WTC11 (cell line): ENCODE measurements at regions not wholly inside any gene's neighbourhood (a gene's known extent, or its start where the extent isn't known, plus 50 kb on each side); places are given as distances from the start of the nearest gene placed in this dataset.

ENCODE experiments used
- ATAC-seq: fragments of 200-7000 bp; cut with Tn5 transposase; 2 replicates; pipeline ENCODE4 v1.10.0; 2021; ENCODE audit warnings: mild to moderate bottlenecking, moderate library complexity
- CTCF ChIA-PET: fragments of 300-600 bp; sonication (Branson Sonifier 250); formaldehyde crosslinking; loops from one replicate; lab custom pipeline; 2021; ENCODE audit warnings: antibody characterized with exemption; lab: Charles Lee
- POLR2A ChIA-PET: fragments of 350-600 bp; sonication (Branson Sonifier 250); formaldehyde crosslinking; loops from one replicate; lab custom pipeline; 2021; ENCODE audit warnings: antibody characterized with exemption; lab: Charles Lee
- DNase-seq: peaks from one replicate; pipeline ENCODE4 v3.0.0; 2021; ENCODE audit warnings: low spot score
- H3K27ac Mint-ChIP-seq: 2 replicates; pipeline ENCODE4 v1.8.0; 2021; ENCODE audit warnings: mixed read lengths
- H3K27me3 Mint-ChIP-seq: 2 replicates; pipeline ENCODE4 v1.8.0; 2021; ENCODE audit warnings: low read depth, mild to moderate bottlenecking, moderate library complexity, mixed read lengths
- H3K36me3 Mint-ChIP-seq: 2 replicates; pipeline ENCODE4 v1.8.0; 2021; ENCODE audit warnings: mixed read lengths
- H3K4me1 Mint-ChIP-seq: 2 replicates; pipeline ENCODE4 v1.8.0; 2022; ENCODE audit warnings: mixed read lengths
- H3K4me3 Mint-ChIP-seq: 2 replicates; pipeline ENCODE4 v1.8.0; 2021; ENCODE audit warnings: mild to moderate bottlenecking, moderate library complexity, mixed read lengths
- H3K9me3 Mint-ChIP-seq: 2 replicates; pipeline ENCODE4 v1.8.0; 2021; ENCODE audit warnings: mixed read lengths
- CBFB ChIP-seq: sonication (generic); formaldehyde crosslinking; IDR thresholded peaks from 2 replicates; pipeline ENCODE4 v1.8.1; 2022; ENCODE audit warnings: mild to moderate bottlenecking, low read depth, missing genetic modification reagents
- CREB1 ChIP-seq: sonication (generic); formaldehyde crosslinking; IDR thresholded peaks from 2 replicates; pipeline ENCODE4 v1.8.0; 2023; ENCODE audit warnings: mild to moderate bottlenecking, missing genetic modification reagents
- CREM ChIP-seq: sonication (generic); formaldehyde crosslinking; IDR thresholded peaks from 2 replicates; pipeline ENCODE4 v1.8.1; 2022; ENCODE audit warnings: mild to moderate bottlenecking, missing genetic modification reagents, moderate library complexity
- HMGA2 ChIP-seq: fragments of 250-450 bp; sonication (Bioruptor Pico); IDR thresholded peaks from 2 replicates; pipeline ENCODE4 v1.4.0; 2021; ENCODE audit warnings: mild to moderate bottlenecking, moderate library complexity
- JUN ChIP-seq: sonication (generic); formaldehyde crosslinking; IDR thresholded peaks from 2 replicates; pipeline ENCODE4 v1.8.0; 2023; ENCODE audit warnings: mild to moderate bottlenecking, missing genetic modification reagents
- NFYB ChIP-seq: sonication (generic); formaldehyde crosslinking; conservative IDR thresholded peaks from 2 replicates; pipeline ENCODE4 v1.8.0; 2022; ENCODE audit warnings: low read depth, missing genetic modification reagents
- NR1H2 ChIP-seq: sonication (generic); formaldehyde crosslinking; IDR thresholded peaks from 2 replicates; pipeline ENCODE4 v1.9.0; 2021; ENCODE audit warnings: mild to moderate bottlenecking, moderate library complexity, missing genetic modification reagents
- OVOL2 ChIP-seq: fragments of 250-450 bp; sonication (Bioruptor Pico); IDR thresholded peaks from 2 replicates; pipeline ENCODE4 v1.9.0; 2021; ENCODE audit warnings: mild to moderate bottlenecking, borderline replicate concordance
- PRRX2 ChIP-seq: fragments of 250-450 bp; sonication (Bioruptor Pico); IDR thresholded peaks from 2 replicates; pipeline ENCODE4 v1.8.0; 2021; ENCODE audit warnings: mild to moderate bottlenecking
- TP53 ChIP-seq: sonication (generic); formaldehyde crosslinking; IDR thresholded peaks from 2 replicates; pipeline ENCODE4 v1.8.1; 2023; ENCODE audit warnings: mild to moderate bottlenecking, missing genetic modification reagents
- ZBTB21 ChIP-seq: sonication (generic); formaldehyde crosslinking; IDR thresholded peaks from 2 replicates; pipeline ENCODE4 v1.8.1; 2023; ENCODE audit warnings: mild to moderate bottlenecking, missing genetic modification reagents, borderline replicate concordance
- ZNF138 ChIP-seq: sonication (generic); formaldehyde crosslinking; conservative IDR thresholded peaks from 2 replicates; pipeline ENCODE4 v1.8.1; 2022; ENCODE audit warnings: mild to moderate bottlenecking, moderate library complexity, missing genetic modification reagents
- ZNF219 ChIP-seq: sonication (generic); formaldehyde crosslinking; IDR thresholded peaks from 2 replicates; pipeline ENCODE4 v1.8.0; 2023; ENCODE audit warnings: missing genetic modification reagents, mild to moderate bottlenecking, borderline replicate concordance
- ZNF263 ChIP-seq: sonication (generic); formaldehyde crosslinking; IDR thresholded peaks from 2 replicates; pipeline ENCODE4 v1.8.1; 2022; ENCODE audit warnings: low read depth, mild to moderate bottlenecking, moderate library complexity, missing genetic modification reagents
- TF ChIP-seq, protein P1 (sequence below): fragments of 250-450 bp; sonication (Bioruptor Pico); IDR thresholded peaks from 2 replicates; pipeline ENCODE4 v2.1.2; 2022; ENCODE audit warnings: mild to moderate bottlenecking, moderate library complexity
- TF ChIP-seq, protein P2 (sequence below): sonication (generic); formaldehyde crosslinking; IDR thresholded peaks from 2 replicates; pipeline ENCODE4 v1.8.1; 2022; ENCODE audit warnings: low read depth, mild to moderate bottlenecking, moderate library complexity, missing genetic modification reagents, borderline replicate concordance
- TF ChIP-seq, protein P3 (sequence below): sonication (generic); formaldehyde crosslinking; IDR thresholded peaks from 2 replicates; pipeline ENCODE4 v1.8.0; 2022; ENCODE audit warnings: missing genetic modification reagents
- TF ChIP-seq, protein P4 (sequence below): sonication (generic); formaldehyde crosslinking; IDR thresholded peaks from 2 replicates; pipeline ENCODE4 v1.8.0; 2022; ENCODE audit warnings: mild to moderate bottlenecking, missing genetic modification reagents
- TF ChIP-seq, protein P5 (sequence below): fragments of 250-450 bp; sonication (Bioruptor Pico); IDR thresholded peaks from 2 replicates; pipeline ENCODE4 v1.9.0; 2021; ENCODE audit warnings: mild to moderate bottlenecking
- TF ChIP-seq, protein P6 (sequence below): sonication (generic); formaldehyde crosslinking; IDR thresholded peaks from 2 replicates; pipeline ENCODE4 v1.8.1; 2023; ENCODE audit warnings: mild to moderate bottlenecking, missing genetic modification reagents, borderline replicate concordance
- TF ChIP-seq, protein P7 (sequence below): sonication (generic); formaldehyde crosslinking; IDR thresholded peaks from 2 replicates; pipeline ENCODE4 v1.8.0; 2023; ENCODE audit warnings: missing genetic modification reagents

DNA sequence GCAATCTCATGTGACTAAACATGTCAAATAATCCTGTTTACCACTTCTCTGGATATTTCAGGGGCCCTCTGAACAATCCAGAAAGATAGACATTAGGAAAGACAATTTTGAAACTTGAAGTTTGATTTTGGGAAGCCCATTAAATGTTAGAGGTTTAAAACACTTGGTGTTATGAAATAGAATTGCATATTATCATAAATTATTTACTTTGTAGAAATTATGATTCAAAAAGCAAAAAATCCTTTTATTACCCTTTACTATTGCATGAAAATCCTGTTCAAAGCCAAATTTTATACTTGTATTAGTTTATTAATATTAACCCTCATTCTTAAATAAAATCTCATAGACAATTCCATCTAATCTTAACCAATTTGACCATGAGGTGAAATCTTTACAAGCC lies 1091.5 kb upstream of the ALCAM start (continued):
- TF ChIP-seq, protein P1, sequence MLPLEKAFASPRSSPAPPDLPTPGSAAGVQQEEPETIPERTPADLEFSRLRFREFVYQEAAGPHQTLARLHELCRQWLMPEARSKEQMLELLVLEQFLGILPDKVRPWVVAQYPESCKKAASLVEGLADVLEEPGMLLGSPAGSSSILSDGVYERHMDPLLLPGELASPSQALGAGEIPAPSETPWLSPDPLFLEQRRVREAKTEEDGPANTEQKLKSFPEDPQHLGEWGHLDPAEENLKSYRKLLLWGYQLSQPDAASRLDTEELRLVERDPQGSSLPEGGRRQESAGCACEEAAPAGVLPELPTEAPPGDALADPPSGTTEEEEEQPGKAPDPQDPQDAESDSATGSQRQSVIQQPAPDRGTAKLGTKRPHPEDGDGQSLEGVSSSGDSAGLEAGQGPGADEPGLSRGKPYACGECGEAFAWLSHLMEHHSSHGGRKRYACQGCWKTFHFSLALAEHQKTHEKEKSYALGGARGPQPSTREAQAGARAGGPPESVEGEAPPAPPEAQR (CRISPR knock-in tag): no peak
- TF ChIP-seq HMGA2 (no peak), CBFB (no peak), CREB1 (CRISPR knock-in tag) (no peak)

DNA sequence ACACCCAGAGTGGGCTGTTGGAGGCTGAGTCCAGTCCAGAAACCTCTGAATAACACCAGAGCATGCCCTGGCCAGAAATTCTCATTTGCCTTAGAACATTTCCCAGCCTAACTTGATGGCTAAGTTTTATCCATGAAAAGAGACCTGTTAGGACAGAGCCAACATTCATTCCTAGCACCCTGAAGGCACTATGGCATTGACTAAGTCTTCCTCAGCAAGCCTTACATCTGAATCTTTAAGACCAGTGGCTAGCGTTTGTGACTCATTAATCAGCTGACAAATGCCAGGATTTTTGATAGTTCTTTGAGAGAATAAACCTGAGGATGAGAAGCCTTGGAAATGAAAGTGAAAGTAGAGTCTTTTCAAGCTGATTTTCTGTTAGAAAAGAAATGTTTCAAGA lies 1087.1 kb upstream of the ALCAM start:
- no peak overlapping the region for H3K4me3 Mint-ChIP-seq
- DNase-seq: no peak
- TF ChIP-seq OVOL2 (CRISPR knock-in tag): no peak
- TF ChIP-seq, protein P2, sequence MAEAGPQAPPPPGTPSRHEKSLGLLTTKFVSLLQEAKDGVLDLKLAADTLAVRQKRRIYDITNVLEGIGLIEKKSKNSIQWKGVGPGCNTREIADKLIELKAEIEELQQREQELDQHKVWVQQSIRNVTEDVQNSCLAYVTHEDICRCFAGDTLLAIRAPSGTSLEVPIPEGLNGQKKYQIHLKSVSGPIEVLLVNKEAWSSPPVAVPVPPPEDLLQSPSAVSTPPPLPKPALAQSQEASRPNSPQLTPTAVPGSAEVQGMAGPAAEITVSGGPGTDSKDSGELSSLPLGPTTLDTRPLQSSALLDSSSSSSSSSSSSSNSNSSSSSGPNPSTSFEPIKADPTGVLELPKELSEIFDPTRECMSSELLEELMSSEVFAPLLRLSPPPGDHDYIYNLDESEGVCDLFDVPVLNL (CRISPR knock-in tag): no peak
- TF ChIP-seq CREM (CRISPR knock-in tag): no peak
- TF ChIP-seq JUN (CRISPR knock-in tag): no peak
- TF ChIP-seq NFYB: no peak
- TF ChIP-seq, protein P3, sequence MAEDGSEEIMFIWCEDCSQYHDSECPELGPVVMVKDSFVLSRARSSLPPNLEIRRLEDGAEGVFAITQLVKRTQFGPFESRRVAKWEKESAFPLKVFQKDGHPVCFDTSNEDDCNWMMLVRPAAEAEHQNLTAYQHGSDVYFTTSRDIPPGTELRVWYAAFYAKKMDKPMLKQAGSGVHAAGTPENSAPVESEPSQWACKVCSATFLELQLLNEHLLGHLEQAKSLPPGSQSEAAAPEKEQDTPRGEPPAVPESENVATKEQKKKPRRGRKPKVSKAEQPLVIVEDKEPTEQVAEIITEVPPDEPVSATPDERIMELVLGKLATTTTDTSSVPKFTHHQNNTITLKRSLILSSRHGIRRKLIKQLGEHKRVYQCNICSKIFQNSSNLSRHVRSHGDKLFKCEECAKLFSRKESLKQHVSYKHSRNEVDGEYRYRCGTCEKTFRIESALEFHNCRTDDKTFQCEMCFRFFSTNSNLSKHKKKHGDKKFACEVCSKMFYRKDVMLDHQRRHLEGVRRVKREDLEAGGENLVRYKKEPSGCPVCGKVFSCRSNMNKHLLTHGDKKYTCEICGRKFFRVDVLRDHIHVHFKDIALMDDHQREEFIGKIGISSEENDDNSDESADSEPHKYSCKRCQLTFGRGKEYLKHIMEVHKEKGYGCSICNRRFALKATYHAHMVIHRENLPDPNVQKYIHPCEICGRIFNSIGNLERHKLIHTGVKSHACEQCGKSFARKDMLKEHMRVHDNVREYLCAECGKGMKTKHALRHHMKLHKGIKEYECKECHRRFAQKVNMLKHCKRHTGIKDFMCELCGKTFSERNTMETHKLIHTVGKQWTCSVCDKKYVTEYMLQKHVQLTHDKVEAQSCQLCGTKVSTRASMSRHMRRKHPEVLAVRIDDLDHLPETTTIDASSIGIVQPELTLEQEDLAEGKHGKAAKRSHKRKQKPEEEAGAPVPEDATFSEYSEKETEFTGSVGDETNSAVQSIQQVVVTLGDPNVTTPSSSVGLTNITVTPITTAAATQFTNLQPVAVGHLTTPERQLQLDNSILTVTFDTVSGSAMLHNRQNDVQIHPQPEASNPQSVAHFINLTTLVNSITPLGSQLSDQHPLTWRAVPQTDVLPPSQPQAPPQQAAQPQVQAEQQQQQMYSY (CRISPR knock-in tag): no peak
- no peak for TF ChIP-seq ZNF263 (CRISPR knock-in tag)
- TF ChIP-seq TP53 (CRISPR knock-in tag): no peak
- no peak for TF ChIP-seq ZBTB21 (CRISPR knock-in tag)
- TF ChIP-seq ZNF138 (CRISPR knock-in tag): no peak
- TF ChIP-seq, protein P4, sequence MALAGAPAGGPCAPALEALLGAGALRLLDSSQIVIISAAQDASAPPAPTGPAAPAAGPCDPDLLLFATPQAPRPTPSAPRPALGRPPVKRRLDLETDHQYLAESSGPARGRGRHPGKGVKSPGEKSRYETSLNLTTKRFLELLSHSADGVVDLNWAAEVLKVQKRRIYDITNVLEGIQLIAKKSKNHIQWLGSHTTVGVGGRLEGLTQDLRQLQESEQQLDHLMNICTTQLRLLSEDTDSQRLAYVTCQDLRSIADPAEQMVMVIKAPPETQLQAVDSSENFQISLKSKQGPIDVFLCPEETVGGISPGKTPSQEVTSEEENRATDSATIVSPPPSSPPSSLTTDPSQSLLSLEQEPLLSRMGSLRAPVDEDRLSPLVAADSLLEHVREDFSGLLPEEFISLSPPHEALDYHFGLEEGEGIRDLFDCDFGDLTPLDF (CRISPR knock-in tag): no peak
- TF ChIP-seq, protein P5, sequence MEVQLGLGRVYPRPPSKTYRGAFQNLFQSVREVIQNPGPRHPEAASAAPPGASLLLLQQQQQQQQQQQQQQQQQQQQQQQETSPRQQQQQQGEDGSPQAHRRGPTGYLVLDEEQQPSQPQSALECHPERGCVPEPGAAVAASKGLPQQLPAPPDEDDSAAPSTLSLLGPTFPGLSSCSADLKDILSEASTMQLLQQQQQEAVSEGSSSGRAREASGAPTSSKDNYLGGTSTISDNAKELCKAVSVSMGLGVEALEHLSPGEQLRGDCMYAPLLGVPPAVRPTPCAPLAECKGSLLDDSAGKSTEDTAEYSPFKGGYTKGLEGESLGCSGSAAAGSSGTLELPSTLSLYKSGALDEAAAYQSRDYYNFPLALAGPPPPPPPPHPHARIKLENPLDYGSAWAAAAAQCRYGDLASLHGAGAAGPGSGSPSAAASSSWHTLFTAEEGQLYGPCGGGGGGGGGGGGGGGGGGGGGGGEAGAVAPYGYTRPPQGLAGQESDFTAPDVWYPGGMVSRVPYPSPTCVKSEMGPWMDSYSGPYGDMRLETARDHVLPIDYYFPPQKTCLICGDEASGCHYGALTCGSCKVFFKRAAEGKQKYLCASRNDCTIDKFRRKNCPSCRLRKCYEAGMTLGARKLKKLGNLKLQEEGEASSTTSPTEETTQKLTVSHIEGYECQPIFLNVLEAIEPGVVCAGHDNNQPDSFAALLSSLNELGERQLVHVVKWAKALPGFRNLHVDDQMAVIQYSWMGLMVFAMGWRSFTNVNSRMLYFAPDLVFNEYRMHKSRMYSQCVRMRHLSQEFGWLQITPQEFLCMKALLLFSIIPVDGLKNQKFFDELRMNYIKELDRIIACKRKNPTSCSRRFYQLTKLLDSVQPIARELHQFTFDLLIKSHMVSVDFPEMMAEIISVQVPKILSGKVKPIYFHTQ (CRISPR knock-in tag): no peak
- TF ChIP-seq, protein P6, sequence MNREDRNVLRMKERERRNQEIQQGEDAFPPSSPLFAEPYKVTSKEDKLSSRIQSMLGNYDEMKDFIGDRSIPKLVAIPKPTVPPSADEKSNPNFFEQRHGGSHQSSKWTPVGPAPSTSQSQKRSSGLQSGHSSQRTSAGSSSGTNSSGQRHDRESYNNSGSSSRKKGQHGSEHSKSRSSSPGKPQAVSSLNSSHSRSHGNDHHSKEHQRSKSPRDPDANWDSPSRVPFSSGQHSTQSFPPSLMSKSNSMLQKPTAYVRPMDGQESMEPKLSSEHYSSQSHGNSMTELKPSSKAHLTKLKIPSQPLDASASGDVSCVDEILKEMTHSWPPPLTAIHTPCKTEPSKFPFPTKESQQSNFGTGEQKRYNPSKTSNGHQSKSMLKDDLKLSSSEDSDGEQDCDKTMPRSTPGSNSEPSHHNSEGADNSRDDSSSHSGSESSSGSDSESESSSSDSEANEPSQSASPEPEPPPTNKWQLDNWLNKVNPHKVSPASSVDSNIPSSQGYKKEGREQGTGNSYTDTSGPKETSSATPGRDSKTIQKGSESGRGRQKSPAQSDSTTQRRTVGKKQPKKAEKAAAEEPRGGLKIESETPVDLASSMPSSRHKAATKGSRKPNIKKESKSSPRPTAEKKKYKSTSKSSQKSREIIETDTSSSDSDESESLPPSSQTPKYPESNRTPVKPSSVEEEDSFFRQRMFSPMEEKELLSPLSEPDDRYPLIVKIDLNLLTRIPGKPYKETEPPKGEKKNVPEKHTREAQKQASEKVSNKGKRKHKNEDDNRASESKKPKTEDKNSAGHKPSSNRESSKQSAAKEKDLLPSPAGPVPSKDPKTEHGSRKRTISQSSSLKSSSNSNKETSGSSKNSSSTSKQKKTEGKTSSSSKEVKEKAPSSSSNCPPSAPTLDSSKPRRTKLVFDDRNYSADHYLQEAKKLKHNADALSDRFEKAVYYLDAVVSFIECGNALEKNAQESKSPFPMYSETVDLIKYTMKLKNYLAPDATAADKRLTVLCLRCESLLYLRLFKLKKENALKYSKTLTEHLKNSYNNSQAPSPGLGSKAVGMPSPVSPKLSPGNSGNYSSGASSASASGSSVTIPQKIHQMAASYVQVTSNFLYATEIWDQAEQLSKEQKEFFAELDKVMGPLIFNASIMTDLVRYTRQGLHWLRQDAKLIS (CRISPR knock-in tag): no peak
- TF ChIP-seq NR1H2: no peak
- TF ChIP-seq PRRX2 (CRISPR knock-in tag): no peak
- no peak for TF ChIP-seq ZNF219 (CRISPR knock-in tag)
- TF ChIP-seq, protein P7, sequence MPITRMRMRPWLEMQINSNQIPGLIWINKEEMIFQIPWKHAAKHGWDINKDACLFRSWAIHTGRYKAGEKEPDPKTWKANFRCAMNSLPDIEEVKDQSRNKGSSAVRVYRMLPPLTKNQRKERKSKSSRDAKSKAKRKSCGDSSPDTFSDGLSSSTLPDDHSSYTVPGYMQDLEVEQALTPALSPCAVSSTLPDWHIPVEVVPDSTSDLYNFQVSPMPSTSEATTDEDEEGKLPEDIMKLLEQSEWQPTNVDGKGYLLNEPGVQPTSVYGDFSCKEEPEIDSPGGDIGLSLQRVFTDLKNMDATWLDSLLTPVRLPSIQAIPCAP (CRISPR knock-in tag): no peak
- H3K4me1 Mint-ChIP-seq: no peaks in the 10 kb centered on the region
- H3K27me3 Mint-ChIP-seq: peaks cover 8% of the 10 kb centered on the region
- POLR2A ChIA-PET: no interaction called here
- H3K9me3 Mint-ChIP-seq: peaks cover 91% of the 10 kb centered on the region
- CTCF ChIA-PET: no interaction called here
- H3K27ac Mint-ChIP-seq: no peak overlapping the region
- peaks cover 94% of the 10 kb centered on the region for H3K36me3 Mint-ChIP-seq
- no peak for ATAC-seq
